NCI-H1694 (cell line): ENCODE measurements at regions not wholly inside any gene's neighbourhood (a gene's known extent, or its start where the extent isn't known, plus 50 kb on each side); places are given as distances from the start of the nearest gene placed in this dataset.

ENCODE experiments used
- DNase-seq: peaks from one replicate; lab custom pipeline; 2025; lab: John Stamatoyannopoulos, UW

- DNase-seq = no peak
Measured at GRCh38 chr3:174776636-174777035, 82.5 kb upstream of the NAALADL2 start.

- no peak for DNase-seq
Measured at GRCh38 chr3:174777813-174778212, 81.3 kb upstream of the NAALADL2 start.

- DNase-seq = no peak
Measured at GRCh38 chr3:174783502-174783901, 75.6 kb upstream of the NAALADL2 start.

- DNase-seq = no peak
Measured at GRCh38 chr3:174784206-174784934, 74.8 kb upstream of the NAALADL2 start.

GRCh38 chr3:174786825-174787224, 72.3 kb upstream of the NAALADL2 start:
- DNase-seq = no peak

- no peak for DNase-seq
Measured at GRCh38 chr3:174791161-174791560, 68.0 kb upstream of the NAALADL2 start.

GRCh38 chr3:174792864-174793263, 66.3 kb upstream of the NAALADL2 start:
- DNase-seq = no peak
